AG10803 (cell line): ENCODE measurements at regions not wholly inside any gene's neighbourhood (a gene's known extent, or its start where the extent isn't known, plus 50 kb on each side); places are given as distances from the start of the nearest gene placed in this dataset.

ENCODE experiments used
- DNase-seq: peaks from one replicate; pipeline ENCODE4 v3.0.0; 2010; ENCODE audit warnings: low read depth
- H3K4me3 ChIP-seq: 2 replicates; pipeline ENCODE4 v1.5.1; 2011; ENCODE audit warnings: mild to moderate bottlenecking, low read length, control low read depth
- TF ChIP-seq, protein P1 (sequence below): conservative IDR thresholded peaks from 2 replicates; pipeline ENCODE4 v1.5.1; 2011; ENCODE audit warnings: mild to moderate bottlenecking, low read length, control low read depth, inconsistent platforms

DNA sequence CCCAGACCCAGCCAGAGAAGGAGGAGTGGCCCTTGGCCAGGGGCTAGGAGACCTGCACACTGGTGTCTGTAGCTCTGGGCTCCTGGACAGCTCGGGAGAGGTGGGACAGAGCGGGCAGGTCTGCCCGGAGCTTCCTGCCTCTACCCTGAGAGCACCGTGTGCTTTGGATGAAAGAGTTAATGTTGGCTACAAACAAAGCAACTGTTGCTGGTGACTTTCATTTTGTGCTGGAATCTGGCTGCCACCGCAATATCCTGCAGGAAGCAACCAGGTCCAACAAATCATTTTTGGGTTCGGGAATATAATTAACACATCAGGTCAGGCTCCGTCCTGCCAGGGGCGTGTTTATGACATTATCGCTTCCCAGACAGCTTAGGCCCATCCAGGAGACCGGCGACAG is 441.8 kb upstream of the MKI67 start:
- no peak overlapping the region for H3K4me3 ChIP-seq
- DNase-seq: no peak
- TF ChIP-seq, protein P1, sequence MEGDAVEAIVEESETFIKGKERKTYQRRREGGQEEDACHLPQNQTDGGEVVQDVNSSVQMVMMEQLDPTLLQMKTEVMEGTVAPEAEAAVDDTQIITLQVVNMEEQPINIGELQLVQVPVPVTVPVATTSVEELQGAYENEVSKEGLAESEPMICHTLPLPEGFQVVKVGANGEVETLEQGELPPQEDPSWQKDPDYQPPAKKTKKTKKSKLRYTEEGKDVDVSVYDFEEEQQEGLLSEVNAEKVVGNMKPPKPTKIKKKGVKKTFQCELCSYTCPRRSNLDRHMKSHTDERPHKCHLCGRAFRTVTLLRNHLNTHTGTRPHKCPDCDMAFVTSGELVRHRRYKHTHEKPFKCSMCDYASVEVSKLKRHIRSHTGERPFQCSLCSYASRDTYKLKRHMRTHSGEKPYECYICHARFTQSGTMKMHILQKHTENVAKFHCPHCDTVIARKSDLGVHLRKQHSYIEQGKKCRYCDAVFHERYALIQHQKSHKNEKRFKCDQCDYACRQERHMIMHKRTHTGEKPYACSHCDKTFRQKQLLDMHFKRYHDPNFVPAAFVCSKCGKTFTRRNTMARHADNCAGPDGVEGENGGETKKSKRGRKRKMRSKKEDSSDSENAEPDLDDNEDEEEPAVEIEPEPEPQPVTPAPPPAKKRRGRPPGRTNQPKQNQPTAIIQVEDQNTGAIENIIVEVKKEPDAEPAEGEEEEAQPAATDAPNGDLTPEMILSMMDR: no peak

DNA sequence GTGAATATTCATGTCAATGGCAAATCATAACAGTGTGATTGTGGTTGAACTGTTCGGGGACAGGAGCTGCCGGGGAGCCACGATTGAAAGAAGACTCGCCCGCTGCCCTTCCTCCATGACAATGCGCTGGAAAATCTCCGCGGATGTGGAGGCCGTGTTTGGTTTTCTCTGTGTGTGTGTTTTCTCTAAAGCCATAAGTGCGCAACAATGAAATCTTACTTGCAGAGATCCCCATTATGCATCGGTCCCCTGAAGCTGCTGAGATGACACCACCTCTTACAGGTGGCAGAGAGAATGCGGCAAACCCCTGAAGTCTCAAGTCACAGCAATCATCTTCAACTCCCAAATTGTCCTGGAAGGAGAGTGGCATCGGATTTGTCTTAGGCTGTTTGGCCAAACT is 442.3 kb upstream of the MKI67 start:
- no peak overlapping the region for H3K4me3 ChIP-seq
- TF ChIP-seq, protein P1: no peak
- no peak for DNase-seq

DNA sequence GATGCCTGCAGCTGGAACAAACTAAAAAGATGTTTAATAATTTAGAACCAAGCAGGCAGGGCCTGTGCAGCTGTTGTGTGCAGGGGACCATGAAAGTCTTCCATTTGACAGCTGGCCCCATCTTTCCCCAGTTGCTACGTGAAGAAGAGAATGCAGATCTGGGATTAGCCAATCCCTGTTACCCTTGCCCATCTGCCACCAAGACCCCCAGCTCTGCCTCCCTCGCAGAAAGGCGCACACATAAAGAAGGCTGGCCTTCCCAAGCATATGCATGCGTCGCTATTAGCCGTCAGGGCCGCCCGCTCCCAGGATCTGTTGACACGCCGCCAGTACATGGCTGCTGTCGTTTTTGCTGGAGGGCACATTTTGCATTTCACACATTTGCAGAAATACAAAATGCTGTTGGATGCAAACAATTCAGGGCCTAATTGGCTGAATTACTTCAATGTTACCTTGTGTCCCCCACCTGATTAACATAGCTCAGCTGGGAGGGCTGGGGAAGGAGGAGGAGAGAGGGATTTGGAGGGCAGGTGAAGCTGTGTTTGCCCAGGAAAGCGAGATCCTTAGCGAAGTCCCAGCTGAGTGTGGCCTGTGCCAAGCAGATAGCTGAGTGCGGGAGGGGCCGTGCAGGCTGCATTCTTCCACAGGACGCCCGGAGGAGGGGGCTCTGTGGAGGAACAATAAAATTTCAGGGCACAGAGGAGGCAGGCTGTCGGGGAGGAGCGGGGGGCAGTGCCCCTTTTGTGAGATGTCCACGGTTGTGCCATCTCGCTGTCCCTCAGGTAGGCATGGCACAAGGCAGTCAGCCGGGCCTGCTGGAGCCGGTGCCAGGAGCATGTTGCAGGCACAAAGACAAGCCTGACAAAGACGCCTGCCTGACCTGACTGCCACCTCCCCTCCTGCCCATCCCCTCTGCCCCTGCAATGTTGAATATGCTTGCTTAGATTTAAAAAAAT is 443.0 kb upstream of the MKI67 start:
- TF ChIP-seq, protein P1: no peak
- no peak overlapping the region for H3K4me3 ChIP-seq
- DNase-seq: no peak

DNA sequence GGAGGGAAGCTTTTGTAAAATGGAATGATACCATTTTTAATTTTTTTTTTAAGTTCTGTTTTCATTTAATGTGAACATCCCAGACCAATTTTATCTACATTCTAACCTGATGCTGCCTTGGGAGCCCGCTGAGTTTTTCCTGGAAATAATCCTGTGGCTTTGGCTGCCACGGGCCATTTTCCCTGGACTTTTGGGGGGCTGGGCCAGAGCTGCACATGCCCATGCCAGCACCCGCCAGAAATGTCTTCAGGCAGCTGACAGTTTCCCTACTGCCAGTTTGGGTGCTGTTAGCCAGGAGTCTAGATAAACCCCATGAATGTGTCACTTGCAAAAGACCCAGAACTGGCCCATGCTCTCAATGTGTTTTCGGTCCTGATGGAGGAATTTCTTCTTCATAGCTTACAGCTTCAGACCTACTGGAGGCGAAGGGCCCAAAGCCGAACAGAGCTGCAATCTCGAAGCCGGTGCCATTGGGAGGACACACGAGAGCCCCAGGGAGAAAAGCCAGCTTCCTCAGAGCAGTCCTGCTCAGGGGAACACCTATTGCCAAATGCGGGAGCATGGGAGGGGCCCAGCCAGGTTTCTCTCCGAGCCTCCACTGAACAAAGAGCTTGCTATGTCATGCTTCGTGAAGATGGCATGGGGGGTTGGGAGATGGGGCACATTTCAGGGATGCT is 444.2 kb upstream of the MKI67 start:
- TF ChIP-seq, protein P1: no peak
- no peak overlapping the region for H3K4me3 ChIP-seq
- no peak for DNase-seq

DNA sequence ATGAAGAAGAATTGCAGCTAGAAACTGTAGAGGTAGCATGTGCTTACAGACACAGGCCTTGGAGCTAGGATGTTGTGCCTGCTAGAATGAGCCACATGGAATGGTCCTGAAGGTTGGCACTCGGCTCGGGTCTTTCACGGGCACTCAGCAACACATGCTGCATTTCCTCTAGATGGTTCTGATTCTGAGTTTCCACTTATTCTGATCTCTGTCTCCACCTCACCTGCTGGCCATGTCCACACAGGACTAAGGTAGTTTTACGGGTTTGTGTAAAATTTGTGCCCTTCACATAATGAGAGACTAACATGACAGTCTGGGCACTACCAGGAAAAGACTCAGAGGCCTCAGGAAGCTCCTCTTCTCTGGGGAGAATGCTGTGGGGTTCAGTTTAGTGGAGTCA is 444.8 kb upstream of the MKI67 start:
- no peak overlapping the region for H3K4me3 ChIP-seq
- no peak for DNase-seq
- TF ChIP-seq, protein P1: no peak

DNA sequence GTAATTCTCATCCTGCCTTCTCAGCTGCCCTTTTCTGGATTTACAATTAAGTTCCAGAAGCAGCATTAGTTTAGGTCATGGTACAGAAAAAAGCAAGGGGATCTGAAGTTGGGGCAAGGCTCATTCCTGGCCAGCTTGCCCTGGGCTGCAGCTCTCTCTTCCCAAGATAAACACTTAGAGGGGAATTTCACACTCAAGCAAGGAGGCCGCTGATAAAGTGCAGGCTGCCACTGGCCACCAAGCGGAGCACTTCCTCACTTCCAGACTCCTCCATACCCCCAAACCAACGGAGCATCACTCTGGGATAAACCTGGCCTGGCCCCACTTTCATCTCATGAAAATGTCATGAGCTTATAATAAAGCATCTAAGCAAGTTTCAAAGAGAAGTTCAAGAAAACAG is 445.5 kb upstream of the MKI67 start:
- TF ChIP-seq, protein P1: no peak
- DNase-seq: no peak
- H3K4me3 ChIP-seq: no peak overlapping the region
